ENCODE measurements at regions not wholly inside any gene's neighbourhood (a gene's known extent, or its start where the extent isn't known, plus 50 kb on each side); places are given as distances from the start of the nearest gene placed in this dataset.

DNA sequence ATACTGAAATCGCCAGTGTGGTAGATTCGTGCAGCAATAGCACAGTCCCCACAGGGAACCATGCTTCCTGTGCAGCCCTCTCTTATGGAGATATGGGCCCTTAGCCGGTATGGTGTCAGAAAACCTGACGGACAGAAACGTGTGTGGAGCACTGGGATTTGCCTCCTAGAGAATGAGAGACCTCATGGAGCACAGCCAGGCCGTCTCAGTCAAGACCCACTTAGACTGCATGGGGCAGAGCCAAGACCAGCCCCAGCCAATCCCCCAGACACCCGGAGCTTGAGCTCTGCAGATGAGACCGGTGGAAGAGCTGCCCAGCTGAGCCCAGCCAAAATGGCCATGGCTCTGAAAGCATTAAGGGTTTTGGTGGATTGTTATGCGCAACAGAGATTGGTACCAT lies 163.7 kb downstream of the DLL1 start:
- TF ChIP-seq CTCF (IDR thresholded peaks at IDR 0.05; ENCODE audit: low read depth, low read length) = no peak
- Histone ChIP-seq H3K4me3 (ENCODE audit: low read depth, low read length) (no peak overlapping the region), H3K36me3 (no peaks in the 10 kb centered on the region), H3K27ac (no peak overlapping the region), H3K9me3 (ENCODE audit: severe bottlenecking) (no peaks in the 10 kb centered on the region), H3K27me3 (ENCODE audit: insufficient read depth, low read depth, severe bottlenecking) (no peaks in the 10 kb centered on the region)
- no peak for DNase-seq

GRCh38 chr6:170125456-170126300 lies 165.2 kb downstream of the DLL1 start:
- Histone ChIP-seq H3K27ac (no peak overlapping the region), H3K27me3 (ENCODE audit: insufficient read depth, low read depth, severe bottlenecking) (no peaks in the 10 kb centered on the region), H3K36me3 (no peaks in the 10 kb centered on the region), H3K4me3 (ENCODE audit: low read depth, low read length) (no peak overlapping the region), H3K9me3 (ENCODE audit: severe bottlenecking) (peaks cover 5% of the 10 kb centered on the region)
- no peak for DNase-seq
- TF ChIP-seq CTCF (IDR thresholded peaks at IDR 0.05; ENCODE audit: low read depth, low read length) = no peak

DNA sequence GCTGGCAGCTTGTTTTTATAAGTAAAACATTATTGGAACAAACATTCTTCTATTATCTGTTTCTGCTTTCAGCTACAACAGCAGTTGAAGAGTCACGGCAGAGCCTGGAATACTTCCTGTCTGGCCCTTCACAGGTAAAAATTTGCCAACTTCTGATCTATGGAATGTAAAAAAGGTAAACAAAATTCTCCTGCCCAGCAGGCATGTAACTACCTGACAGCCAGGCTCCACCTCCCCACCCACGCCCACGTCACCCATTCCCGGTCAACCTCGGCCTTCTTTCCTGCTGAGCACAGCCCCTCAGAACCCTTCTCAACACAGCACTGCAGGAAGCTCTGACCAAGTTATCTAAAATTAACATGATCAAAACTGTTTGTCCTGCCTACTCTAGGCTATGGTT lies 166.0 kb downstream of the DLL1 start:
- H3K36me3 ChIP-seq = no peaks in the 10 kb centered on the region
- no peak for TF ChIP-seq CTCF (IDR thresholded peaks at IDR 0.05; ENCODE audit: low read depth, low read length)
- no peak overlapping the region for H3K4me3 ChIP-seq (ENCODE audit: low read depth, low read length)
- DNase-seq = no peak
- H3K9me3 ChIP-seq (ENCODE audit: severe bottlenecking) = peaks cover 6% of the 10 kb centered on the region
- no peaks in the 10 kb centered on the region for H3K27me3 ChIP-seq (ENCODE audit: insufficient read depth, low read depth, severe bottlenecking)
- H3K27ac ChIP-seq = no peak overlapping the region

DNA sequence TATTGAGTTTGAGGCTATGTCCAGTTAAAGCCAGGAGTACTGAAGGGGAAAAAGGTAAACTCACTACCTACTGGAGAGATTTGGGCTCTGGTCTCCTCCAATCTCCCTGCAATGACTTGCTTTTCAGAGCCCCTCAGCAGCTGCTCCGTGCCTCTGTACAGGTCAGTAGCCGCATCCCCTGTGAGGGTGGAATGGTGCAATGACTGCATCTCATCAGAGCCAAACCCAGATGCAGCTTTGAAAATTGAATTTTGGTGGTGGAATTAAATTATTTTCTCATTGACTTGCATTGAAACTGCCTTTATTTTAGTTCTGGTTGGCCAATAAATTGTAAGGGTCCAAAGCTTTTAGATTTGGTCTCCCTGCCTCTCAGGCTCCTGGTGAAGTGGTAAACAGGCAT lies 166.7 kb downstream of the DLL1 start:
- no peak for TF ChIP-seq CTCF (IDR thresholded peaks at IDR 0.05; ENCODE audit: low read depth, low read length)
- no peak overlapping the region for H3K4me3 ChIP-seq (ENCODE audit: low read depth, low read length)

GRCh38 chr6:170122651-170123050 lies 168.2 kb downstream of the DLL1 start:
- TF ChIP-seq CTCF (IDR thresholded peaks at IDR 0.05; ENCODE audit: low read depth, low read length) = no peak
- Histone ChIP-seq H3K36me3 (no peaks in the 10 kb centered on the region), H3K27ac (no peak overlapping the region), H3K9me3 (ENCODE audit: severe bottlenecking) (peaks cover 8% of the 10 kb centered on the region), H3K27me3 (ENCODE audit: insufficient read depth, low read depth, severe bottlenecking) (no peaks in the 10 kb centered on the region), H3K4me3 (ENCODE audit: low read depth, low read length) (no peak overlapping the region)
- no peak for DNase-seq

More for the DNA sequence above, 166.7 kb downstream of the DLL1 start:
- H3K9me3 ChIP-seq (ENCODE audit: severe bottlenecking) = peaks cover 8% of the 10 kb centered on the region
- no peaks in the 10 kb centered on the region for H3K36me3 ChIP-seq
- H3K27ac ChIP-seq = no peak overlapping the region
- DNase-seq = no peak
- no peaks in the 10 kb centered on the region for H3K27me3 ChIP-seq (ENCODE audit: insufficient read depth, low read depth, severe bottlenecking)
